Right kidney (tissue), 1 donor: ENCODE measurements at regions not wholly inside any gene's neighbourhood (a gene's known extent, or its start where the extent isn't known, plus 50 kb on each side); places are given as distances from the start of the nearest gene placed in this dataset.
A peak's percentile ranks its signal among the peaks of the same experiment; 100 is the strongest.
"Not testable (repeated sequence)": the region's sequence is repeated elsewhere in the genome, so short reads cannot be mapped to it uniquely, and the experiment has no call there.

Source experiments
- DNase-seq: peaks from one replicate; pipeline ENCODE4 v3.0.0-alpha.2; 2016

DNA sequence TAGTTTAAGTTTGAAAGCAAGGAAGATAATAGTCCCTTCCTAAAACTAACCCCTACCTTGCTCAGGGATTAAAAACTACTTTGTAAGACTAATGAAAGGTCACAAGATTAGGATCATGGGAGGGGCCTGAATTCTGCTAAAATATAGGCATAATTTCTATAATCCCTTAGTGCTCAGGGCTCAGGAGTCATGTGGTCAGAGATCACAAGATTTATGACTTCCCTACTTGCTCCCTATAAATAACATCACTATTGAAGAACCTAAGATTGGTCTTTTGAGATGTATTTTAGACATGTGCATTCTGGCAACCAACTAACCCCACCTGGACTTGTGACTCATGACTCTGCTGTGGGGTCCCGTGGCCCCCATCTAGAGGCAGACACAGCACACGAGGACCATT is 81.1 kb downstream of the STMND1 start:
- DNase-seq: no peak

DNA sequence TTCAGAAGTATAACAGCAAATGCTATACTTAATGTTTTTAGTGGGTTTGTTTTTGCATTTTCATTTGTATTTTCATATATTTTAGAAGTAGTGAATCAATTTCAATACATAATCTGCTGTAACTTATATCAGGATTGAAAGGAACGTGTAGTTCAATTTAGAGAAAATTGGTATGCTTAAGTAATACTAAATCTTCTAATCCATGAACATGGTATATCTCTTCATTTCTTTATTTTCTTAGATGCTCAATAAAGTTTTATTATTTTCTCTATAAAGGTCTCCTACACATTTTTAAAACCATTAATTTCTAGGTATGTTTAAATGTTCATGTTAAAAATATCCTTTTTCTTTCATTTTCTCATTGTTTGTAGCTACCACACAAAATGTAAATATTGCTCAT is 85.1 kb downstream of the STMND1 start:
- no peak for DNase-seq

DNA sequence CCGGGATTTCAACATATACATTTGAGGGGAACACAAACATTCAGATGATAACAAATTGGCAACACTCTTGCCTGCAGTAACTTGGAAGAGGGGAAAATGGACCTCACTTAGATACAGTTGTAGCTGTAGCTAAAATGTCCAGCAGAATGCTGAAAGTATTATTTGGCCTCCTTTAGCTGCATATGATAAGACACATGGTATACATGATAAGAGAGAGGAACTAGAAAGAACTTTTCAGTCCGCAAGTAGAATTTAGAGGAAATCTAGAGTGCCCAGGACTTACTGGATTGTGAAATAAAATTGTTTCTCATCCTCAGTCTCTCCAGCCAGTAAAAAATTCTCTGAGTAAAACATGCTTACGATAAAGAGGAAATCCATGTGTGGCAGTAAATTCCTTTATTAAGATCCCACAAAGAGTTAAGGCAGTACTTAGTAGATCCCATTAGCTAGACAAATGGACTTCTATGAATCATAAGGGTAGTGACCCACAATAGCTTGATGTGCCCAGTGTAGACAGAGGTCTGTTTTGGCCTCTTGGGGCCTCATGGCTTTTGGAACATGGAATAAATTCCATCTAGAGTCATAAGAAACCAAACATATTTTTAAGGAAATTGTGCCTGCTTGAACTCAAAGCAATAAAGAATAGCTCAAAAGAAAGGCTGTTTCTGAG is 87.9 kb upstream of the RBM24 start:
- DNase-seq: no peak

- DNase-seq: no peak
Measured at GRCh38 chr6:17197607-17198006, 83.6 kb upstream of the RBM24 start.

- no peak for DNase-seq
Measured at GRCh38 chr6:17200395-17200794, 80.8 kb upstream of the RBM24 start.

DNA sequence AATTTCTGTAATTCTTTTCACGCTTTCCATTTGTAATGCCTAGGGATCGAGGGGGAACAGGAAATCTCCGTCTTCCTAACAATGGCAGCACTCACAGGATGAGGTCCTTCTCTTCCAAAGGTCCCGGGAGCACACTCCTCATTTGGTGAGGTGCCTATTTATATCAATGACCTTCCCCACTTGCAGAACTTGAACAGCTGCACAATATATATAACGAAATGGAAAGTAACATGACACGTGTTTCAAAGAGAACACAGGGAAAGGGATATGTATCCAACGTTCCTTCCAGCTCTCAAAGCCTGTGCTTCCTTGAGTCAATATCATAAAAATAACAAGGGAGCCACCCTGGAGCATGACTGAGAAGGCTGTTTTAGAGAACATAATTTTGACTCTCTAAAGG is 78.6 kb upstream of the RBM24 start:
- DNase-seq: no peak

DNA sequence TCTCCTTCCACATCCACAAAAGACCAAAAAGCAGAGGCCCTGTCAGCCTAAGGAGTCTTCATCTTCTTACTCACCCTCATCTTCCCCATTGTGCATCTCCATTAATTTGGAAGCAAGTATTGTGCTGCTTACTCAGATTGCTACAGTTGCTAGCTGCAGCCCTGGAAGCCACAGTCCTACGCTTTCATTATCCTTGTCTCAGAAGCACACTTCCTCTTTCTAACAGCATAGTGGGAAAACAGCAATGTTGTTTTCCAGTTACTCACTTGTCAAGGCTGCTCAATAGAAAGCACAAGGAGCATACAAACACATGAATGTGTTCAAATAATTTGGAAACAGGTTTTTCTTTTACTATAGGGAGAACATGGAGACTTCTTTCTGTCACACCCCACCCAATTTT is 76.6 kb upstream of the RBM24 start:
- no peak for DNase-seq

- DNase-seq: no peak
Measured at GRCh38 chr6:17206566-17207072, 74.5 kb upstream of the RBM24 start.

DNA sequence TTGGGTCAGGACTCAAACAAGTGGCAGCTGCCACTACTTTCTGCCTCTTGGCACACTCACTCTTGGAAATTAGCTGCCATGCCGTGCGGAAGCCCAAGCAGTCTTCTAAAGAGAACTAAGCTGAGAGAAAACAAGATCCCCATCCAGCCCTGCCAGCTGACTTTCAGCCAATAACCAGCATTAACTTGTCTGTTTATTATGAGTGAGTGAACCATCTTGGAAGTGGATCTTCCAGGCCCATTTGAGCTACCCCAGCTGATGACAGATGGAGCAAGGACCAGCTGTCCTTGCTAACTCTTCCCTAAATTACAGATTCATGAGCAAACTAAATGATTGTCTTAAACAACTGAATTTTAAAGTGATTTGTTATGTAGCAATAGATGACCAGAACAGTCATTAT is 73.9 kb upstream of the RBM24 start:
- DNase-seq: no peak

- no peak for DNase-seq
Measured at GRCh38 chr6:17210683-17211082, 70.5 kb upstream of the RBM24 start.

DNA sequence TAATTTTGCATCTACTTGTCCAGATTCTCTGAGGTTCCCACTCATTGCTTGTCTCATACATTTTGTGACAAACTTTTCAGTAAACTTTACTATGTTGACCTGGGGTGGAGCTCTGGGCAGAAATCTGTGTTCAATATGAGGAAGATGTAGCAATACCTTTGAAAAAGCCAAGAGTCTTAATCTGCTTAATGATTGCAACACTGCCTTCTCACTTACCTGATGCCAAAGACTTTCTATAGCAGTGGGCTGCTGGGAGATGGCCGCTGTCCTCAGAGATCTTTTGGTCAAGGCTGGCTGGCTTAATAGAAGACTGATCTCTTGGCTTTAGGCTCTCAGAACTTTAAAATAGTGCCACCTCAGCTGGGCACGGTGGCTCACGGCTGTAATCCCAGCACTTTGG is 70.1 kb upstream of the RBM24 start:
- no peak for DNase-seq

GRCh38 chr6:17212546-17213371 is 68.4 kb upstream of the RBM24 start:
- DNase-seq: peak; percentile 21

DNA sequence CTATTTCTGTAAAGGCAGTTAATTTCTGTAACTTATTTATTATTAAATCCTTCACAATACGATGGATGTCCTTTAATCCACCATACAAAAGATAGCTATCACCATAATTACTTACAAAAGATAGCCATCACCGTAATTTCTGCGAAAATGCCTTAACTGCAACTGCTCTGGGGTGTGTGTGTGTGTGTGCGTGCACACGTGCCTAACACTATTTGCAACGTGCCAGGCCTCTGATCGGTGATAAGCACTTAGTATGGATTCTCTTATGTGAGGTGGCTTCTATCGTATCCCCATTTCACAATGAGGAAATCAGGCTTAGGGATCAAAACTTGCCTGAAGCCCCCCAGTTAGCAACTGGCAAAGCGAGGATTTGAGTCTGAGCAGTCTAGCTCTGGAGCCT is 67.1 kb upstream of the RBM24 start:
- DNase-seq: no peak

DNA sequence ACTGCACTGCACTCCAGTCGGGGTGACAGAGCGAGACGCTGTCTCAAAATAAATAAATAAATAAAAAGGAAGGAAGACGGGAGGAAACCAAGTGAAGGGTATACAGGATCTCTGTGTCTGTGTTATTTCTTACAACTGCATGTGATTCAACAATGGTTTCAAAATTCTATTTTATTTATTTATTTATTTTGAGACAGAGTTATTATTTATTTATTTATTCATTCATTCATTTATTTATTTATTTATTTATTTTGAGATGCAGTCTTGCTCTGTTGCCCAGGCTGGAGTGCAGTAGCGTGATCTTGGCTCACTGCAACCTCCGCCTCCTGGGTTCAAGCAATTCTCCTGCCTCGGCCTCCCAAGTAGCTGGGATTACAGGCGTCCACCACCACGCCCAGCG is 64.2 kb upstream of the RBM24 start:
- DNase-seq: not testable (repeated sequence)

- no peak for DNase-seq
Measured at GRCh38 chr6:17218023-17218748, 63.0 kb upstream of the RBM24 start.

DNA sequence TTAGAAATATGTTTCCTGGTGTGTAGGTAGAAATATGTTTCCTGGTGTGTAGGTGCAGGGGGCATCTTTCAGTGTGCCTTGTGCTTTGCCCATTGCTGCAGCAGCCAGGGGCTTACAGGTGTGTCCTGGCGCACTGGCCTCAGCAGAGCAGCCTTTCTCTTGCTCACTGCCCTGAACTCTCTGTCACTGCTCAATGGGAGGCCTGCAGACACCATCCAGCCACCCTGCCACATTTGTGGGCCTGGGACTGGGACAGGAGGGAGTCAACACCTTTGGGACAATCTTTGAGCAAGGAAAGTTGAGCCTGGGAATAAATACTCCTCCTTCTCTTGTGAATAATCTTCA is 62.4 kb upstream of the RBM24 start:
- no peak for DNase-seq

DNA sequence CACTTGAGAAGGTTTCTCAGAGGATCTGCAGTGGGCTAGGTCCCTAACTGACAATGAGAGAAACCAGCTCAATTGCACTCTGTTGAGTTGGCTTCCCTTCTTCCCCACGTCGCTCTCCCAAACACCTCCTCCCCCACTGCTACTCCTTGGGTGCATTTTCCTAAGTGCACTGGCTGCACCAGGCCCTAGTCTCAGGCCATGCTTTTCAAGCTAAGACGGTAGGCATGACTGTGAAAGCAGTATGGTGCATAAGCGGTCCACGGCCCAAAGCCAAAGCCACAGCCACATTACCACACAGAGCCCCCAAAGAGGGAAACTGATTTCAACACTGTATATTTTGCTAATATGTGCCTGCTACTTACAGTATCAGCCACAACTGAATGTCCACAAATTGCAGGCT is 62.1 kb upstream of the RBM24 start:
- no peak for DNase-seq

- no peak for DNase-seq
Measured at GRCh38 chr6:17220040-17220910, 60.9 kb upstream of the RBM24 start.

DNA sequence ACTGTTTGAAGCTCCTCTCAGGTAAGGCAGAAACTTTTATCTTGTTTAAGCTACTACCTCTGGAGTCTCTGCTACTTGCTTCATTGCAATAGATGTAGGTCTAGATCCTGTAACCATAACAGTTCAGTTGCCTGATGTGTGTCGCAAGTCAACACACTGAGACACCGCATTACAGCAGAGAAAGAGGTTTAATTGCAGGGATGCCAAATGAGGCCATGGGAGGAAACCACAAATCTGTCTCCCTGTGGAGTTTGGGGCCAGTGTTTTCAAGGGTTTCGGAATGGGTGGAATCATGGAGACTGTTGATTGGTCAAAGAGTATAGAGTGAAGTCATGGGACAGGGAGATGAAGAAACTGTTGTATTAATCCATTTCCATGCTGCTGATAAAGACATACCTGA is 57.1 kb upstream of the RBM24 start:
- no peak for DNase-seq

GRCh38 chr6:17224501-17224900 is 56.7 kb upstream of the RBM24 start:
- DNase-seq: not testable (repeated sequence)

DNA sequence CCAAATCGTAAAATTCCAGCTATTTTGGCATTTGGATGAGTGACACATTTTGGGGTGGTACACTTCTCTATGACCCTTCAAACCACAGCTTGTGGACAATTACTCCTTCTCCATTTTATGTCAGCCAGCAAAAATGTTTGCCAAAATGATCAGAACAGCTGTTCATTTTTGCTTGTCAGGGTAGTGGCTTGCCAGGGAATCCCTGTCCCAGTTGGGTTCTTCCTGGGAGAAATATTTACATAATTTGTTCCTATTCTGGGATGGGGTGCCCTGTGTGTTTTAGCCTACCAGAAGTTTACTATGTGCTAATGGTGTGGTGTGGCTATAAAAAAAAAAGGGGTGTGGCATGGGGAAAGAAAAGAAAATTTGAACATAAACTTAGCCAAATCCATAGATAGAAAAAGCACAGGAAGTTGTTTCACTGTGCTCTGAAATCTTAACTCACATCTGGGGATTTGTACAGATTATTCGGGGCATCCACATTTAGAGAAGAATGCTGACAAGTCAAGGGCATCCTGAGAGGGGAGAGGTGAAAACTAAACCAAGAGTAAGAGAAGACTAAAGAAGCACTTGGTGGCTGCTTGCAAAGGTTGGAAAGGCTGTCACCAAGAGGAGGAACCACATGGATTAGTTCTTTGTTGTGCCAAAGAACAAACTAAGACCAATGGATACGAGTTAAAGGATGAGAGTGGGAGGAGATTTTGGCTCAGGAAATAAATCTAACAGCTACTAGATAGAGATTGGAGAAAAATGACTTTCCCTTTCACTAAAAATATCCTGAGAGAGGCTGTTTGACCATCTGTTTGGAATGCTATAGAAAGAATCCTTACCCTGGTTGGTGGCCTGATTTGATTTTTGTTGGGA is 55.2 kb upstream of the RBM24 start:
- no peak for DNase-seq
